H1 (cell line): ENCODE measurements at regions not wholly inside any gene's neighbourhood (a gene's known extent, or its start where the extent isn't known, plus 50 kb on each side); places are given as distances from the start of the nearest gene placed in this dataset.

Experiments
- CBX5 ChIP-seq: fragments of 300-800, 300-1000 bp; sonication (generic); IDR thresholded peaks from 2 replicates; pipeline ENCODE4 v1.7.1; 2016; ENCODE audit warnings: antibody characterized with exemption, low read length, low read depth
- CEBPB ChIP-seq: IDR thresholded peaks from 2 replicates; pipeline ENCODE4 v1.6.1; 2012; ENCODE audit warnings: low read depth, low read length
- CREB1 ChIP-seq: IDR thresholded peaks from 2 replicates; pipeline ENCODE4 v1.6.1; 2012; ENCODE audit warnings: inconsistent platforms
- SIX5 ChIP-seq: IDR thresholded peaks from 2 replicates; pipeline ENCODE4 v1.6.1; 2011; ENCODE audit warnings: mild to moderate bottlenecking, low read depth, low read length
- SUZ12 ChIP-seq: fragments of 200-600 bp; sonication (generic); IDR thresholded peaks from 2 replicates; pipeline ENCODE4 v1.6.1; 2012; ENCODE audit warnings: mild to moderate bottlenecking, inconsistent platforms, low read length, moderate library complexity, mixed read lengths
- TEAD4 ChIP-seq: IDR thresholded peaks from 2 replicates; pipeline ENCODE4 v1.6.1; 2012; ENCODE audit warnings: low read depth, low read length, inconsistent platforms, mixed read lengths
- TF ChIP-seq, protein P1 (sequence below): IDR thresholded peaks from 2 replicates; pipeline ENCODE4 v1.6.1; 2012; ENCODE audit warnings: inconsistent platforms

GRCh38 chr18:4672162-4672561, 217.1 kb upstream of the DLGAP1 start (continued):
- TF ChIP-seq, protein P1, sequence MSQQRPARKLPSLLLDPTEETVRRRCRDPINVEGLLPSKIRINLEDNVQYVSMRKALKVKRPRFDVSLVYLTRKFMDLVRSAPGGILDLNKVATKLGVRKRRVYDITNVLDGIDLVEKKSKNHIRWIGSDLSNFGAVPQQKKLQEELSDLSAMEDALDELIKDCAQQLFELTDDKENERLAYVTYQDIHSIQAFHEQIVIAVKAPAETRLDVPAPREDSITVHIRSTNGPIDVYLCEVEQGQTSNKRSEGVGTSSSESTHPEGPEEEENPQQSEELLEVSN, result no peak
- TF ChIP-seq SUZ12, result no peak
- TF ChIP-seq CREB1, result no peak
- TF ChIP-seq CEBPB, result no peak
- no peak for TF ChIP-seq TEAD4
- no peak for TF ChIP-seq SIX5
- TF ChIP-seq CBX5, result no peak
- TF ChIP-seq, all 59 proteins: peak for 0
